Astrocyte of the cerebellum (primary cell): ENCODE measurements at regions not wholly inside any gene's neighbourhood (a gene's known extent, or its start where the extent isn't known, plus 50 kb on each side); places are given as distances from the start of the nearest gene placed in this dataset.

Experiments used
- DNase-seq: peaks from one replicate; pipeline ENCODE4 v3.0.0-alpha.2; 2011; ENCODE audit warnings: low read depth
- H3K4me3 ChIP-seq: 2 replicates; pipeline ENCODE4 v1.5.1; 2011; ENCODE audit warnings: mild to moderate bottlenecking, low read depth, low read length, moderate library complexity
- CTCF ChIP-seq: IDR thresholded peaks from 2 replicates; pipeline ENCODE4 v1.5.1; 2012; ENCODE audit warnings: low read length, low read depth, moderate library complexity, mild to moderate bottlenecking; ENCODE audit errors: missing control alignments
- in situ Hi-C: cut with HindIII; loops from 2 replicates; pipeline ENCODE4 v1.10.0; 2017; ENCODE audit warnings: low sequenced_read_pairs

DNA sequence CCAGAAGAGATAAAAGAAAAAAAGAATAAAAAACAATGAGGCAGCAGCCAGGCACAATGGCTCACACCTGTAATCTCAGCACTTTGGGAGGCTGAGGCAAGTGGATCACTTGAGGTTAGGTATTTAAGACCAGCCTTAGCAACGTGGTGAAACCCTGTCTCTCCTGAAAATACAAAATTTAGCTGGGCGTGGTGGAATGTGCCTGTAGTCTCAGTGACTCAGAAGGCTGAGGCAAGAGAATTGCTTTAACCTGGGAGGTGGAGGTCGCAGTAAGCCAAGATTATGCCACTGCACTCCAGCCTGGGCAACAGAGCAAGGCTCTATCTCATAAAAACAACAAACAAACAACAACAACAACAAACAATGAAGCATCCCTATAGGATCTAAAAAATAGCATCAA lies 121.5 kb downstream of the HMHB1 start:
- in situ Hi-C loops: no loop called here
- no peak for DNase-seq
- no peak for TF ChIP-seq CTCF
- no peak overlapping the region for H3K4me3 ChIP-seq

GRCh38 chr5:143934821-143935220 lies 122.9 kb downstream of the HMHB1 start:
- no peak overlapping the region for H3K4me3 ChIP-seq
- in situ Hi-C loops: no loop called here
- TF ChIP-seq CTCF: no peak
- DNase-seq: no peak

- DNase-seq: no peak
- H3K4me3 ChIP-seq: no peak overlapping the region
- in situ Hi-C loops: no loop called here
- TF ChIP-seq CTCF: no peak
These were observed 126.3 kb downstream of the HMHB1 start for GRCh38 chr5:143938230-143938629.

DNA sequence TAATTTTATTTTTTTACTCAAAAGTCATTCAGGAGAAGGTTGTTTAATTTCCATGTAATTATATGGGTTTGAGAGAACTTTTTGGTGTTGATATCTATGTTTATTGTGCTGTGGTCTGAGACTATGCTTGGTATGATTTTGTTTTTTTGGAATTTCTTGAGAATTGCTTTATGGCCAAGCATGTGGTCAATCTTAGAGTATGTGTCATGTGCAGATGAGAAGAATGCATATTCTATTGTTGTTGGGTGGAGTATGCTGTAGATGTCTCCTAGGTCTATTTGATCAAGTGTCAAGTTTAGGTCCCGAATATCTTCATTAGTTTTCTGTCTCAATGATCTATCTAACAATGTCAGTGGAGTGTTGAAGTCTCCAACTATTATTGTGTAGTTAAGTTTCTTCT lies 134.9 kb downstream of the HMHB1 start:
- no peak overlapping the region for H3K4me3 ChIP-seq
- no peak for TF ChIP-seq CTCF
- in situ Hi-C loops: no loop called here
- no peak for DNase-seq

DNA sequence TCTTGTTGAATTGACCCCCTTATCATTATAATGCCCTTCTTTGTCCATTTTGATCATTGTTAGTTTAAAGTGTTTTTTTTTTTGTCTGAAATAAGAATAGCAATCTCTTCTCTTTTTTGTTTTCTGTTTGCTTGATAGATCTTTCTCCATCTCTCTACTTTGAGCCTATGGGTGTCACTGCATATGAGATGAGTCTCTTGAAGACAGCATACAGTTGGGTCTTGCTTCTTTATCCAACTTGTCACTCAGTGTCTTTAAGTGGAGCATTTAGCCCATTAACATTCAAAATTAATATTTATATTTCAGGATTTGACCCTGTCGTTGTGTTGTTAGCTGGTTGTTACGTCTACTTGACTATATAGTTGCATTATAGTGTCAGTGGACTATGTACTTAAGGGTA lies 135.4 kb downstream of the HMHB1 start:
- H3K4me3 ChIP-seq: no peak overlapping the region
- TF ChIP-seq CTCF: no peak
- in situ Hi-C loops: no loop called here
- no peak for DNase-seq

DNA sequence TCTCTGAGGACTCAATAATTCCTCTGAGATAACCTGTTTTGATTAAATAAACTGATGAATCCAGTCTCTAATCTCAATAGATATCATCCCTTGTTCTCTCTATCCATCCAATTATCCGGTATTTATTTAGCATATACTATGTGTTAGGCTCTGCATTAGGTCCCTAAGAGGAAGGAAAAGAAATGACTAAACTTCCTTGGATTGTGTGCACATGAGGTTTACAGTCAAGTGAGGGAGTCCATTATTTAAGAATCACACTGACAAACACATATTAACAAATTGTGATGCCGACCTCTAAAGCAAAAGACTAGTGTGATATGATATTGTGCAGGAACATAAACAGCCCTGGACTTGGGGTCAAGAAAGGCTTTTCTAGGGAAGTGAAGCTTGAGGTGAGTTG lies 140.8 kb downstream of the HMHB1 start:
- no peak for TF ChIP-seq CTCF
- in situ Hi-C loops: no loop called here

DNA sequence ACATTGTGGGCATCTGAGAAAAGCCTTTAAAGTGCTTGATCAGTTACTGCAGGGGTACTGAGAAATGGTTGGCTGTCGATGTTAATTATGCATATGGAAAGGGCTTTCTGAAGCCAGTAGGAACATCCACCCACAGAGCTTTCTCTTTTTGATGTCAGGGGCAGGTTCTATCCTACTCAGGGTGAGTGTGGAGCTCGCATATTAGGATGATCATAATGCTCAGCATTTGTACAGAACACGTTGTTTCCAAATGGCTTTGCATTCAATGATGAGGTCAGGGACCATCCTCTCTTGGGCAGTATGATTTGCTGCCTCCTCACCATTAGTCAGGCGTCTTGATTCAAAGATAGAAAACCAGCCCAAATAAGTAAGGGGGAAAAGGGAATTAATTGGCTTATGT lies 141.9 kb downstream of the HMHB1 start:
- no peak overlapping the region for H3K4me3 ChIP-seq

More for the DNA sequence above, 140.8 kb downstream of the HMHB1 start:
- no peak overlapping the region for H3K4me3 ChIP-seq
- no peak for DNase-seq

More for the DNA sequence above, 141.9 kb downstream of the HMHB1 start:
- no peak for DNase-seq
- no peak for TF ChIP-seq CTCF
- in situ Hi-C loops: no loop called here
